ENCODE measurements at regions not wholly inside any gene's neighbourhood (a gene's known extent, or its start where the extent isn't known, plus 50 kb on each side); places are given as distances from the start of the nearest gene placed in this dataset.

GRCh38 chr12:11970155-11970520, 100.6 kb upstream of the BCL2L14 start:
- H3K36me3 ChIP-seq: no peaks in the 10 kb centered on the region
- DNase-seq: no peak
- intact Hi-C loops (cut with DNase I; ENCODE audit: low total_unique reads): no loop called here
- H3K4me1 ChIP-seq: no peaks in the 10 kb centered on the region
- TF ChIP-seq POLR2A (IDR thresholded peaks at IDR 0.05) (no peak), POLR2AphosphoS5 (IDR thresholded peaks at IDR 0.05) (no peak), EP300 (IDR thresholded peaks at IDR 0.05; ENCODE audit: low read depth) (no peak)
- TF ChIP-seq, protein P1, sequence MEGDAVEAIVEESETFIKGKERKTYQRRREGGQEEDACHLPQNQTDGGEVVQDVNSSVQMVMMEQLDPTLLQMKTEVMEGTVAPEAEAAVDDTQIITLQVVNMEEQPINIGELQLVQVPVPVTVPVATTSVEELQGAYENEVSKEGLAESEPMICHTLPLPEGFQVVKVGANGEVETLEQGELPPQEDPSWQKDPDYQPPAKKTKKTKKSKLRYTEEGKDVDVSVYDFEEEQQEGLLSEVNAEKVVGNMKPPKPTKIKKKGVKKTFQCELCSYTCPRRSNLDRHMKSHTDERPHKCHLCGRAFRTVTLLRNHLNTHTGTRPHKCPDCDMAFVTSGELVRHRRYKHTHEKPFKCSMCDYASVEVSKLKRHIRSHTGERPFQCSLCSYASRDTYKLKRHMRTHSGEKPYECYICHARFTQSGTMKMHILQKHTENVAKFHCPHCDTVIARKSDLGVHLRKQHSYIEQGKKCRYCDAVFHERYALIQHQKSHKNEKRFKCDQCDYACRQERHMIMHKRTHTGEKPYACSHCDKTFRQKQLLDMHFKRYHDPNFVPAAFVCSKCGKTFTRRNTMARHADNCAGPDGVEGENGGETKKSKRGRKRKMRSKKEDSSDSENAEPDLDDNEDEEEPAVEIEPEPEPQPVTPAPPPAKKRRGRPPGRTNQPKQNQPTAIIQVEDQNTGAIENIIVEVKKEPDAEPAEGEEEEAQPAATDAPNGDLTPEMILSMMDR (IDR thresholded peaks at IDR 0.05): no peak
- no peaks in the 10 kb centered on the region for H3K9me3 ChIP-seq
- in situ Hi-C loops (cut with MboI; ENCODE audit: low pct_ligation_motif_present in 1 of 4, low pct_unique_long_range_greater_than_20kb in 1 of 4, low sequenced_read_pairs in 3 of 4): no loop called here
- H3K4me3 ChIP-seq: no peak overlapping the region
- H3K27me3 ChIP-seq: no peaks in the 10 kb centered on the region
- H3K27ac ChIP-seq: no peak overlapping the region
- WGBS, 2 donors (ENCODE audit: low coverage in 1 of 2): 80 to 85% methylated on average over 1 to 4 of the region's 4 CpGs

DNA sequence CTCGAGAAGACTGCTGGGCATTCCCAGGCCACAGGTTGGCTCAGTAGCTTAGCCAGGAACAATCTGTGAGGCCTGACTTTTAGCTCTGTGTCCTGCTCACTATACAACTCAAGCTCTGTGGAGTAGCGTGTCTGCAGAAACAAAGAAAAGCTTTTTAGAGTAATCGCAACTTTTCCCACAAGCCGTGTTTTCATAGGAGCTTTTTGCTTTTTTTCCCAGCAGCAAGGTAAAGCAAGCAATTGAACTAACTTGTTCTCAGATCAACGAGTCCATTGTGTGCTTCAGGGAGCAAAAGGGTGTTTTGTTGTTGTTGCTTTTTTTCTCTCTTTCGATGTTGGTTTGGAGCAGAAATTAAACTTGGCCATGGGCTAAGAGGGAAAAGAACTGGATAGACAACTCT, 97.3 kb upstream of the BCL2L14 start:
- 80 to 84% methylated on average over 4 to 6 of the region's 6 CpGs for WGBS, 2 donors (ENCODE audit: low coverage in 1 of 2)
- in situ Hi-C loops (cut with MboI; ENCODE audit: low pct_ligation_motif_present in 1 of 4, low pct_unique_long_range_greater_than_20kb in 1 of 4, low sequenced_read_pairs in 3 of 4): no loop called here

GRCh38 chr12:11976005-11976404, 94.7 kb upstream of the BCL2L14 start:
- Histone ChIP-seq H3K9me3 (no peaks in the 10 kb centered on the region), H3K4me1 (no peaks in the 10 kb centered on the region), H3K27me3 (no peaks in the 10 kb centered on the region), H3K27ac (no peak overlapping the region), H3K4me3 (no peak overlapping the region), H3K36me3 (no peaks in the 10 kb centered on the region)
- in situ Hi-C loops (cut with MboI; ENCODE audit: low pct_ligation_motif_present in 1 of 4, low pct_unique_long_range_greater_than_20kb in 1 of 4, low sequenced_read_pairs in 3 of 4): no loop called here
- WGBS, 2 donors (ENCODE audit: low coverage in 1 of 2): 63 to 67% methylated on average over 4 of the region's 4 CpGs
- intact Hi-C loops (cut with DNase I; ENCODE audit: low total_unique reads): no loop called here
- no peak for TF ChIP-seq POLR2A (IDR thresholded peaks at IDR 0.05)
- TF ChIP-seq, protein P1 (IDR thresholded peaks at IDR 0.05): no peak
- no peak for TF ChIP-seq POLR2AphosphoS5 (IDR thresholded peaks at IDR 0.05)
- TF ChIP-seq EP300 (IDR thresholded peaks at IDR 0.05; ENCODE audit: low read depth): no peak
- no peak for DNase-seq

More for the DNA sequence above, 97.3 kb upstream of the BCL2L14 start:
- intact Hi-C loops (cut with DNase I; ENCODE audit: low total_unique reads): no loop called here
- Histone ChIP-seq H3K36me3 (no peaks in the 10 kb centered on the region), H3K9me3 (no peaks in the 10 kb centered on the region), H3K27ac (no peak overlapping the region), H3K4me3 (no peak overlapping the region), H3K4me1 (no peaks in the 10 kb centered on the region), H3K27me3 (no peaks in the 10 kb centered on the region)
- no peak for DNase-seq
- TF ChIP-seq POLR2A (IDR thresholded peaks at IDR 0.05) (no peak), POLR2AphosphoS5 (IDR thresholded peaks at IDR 0.05) (no peak), EP300 (IDR thresholded peaks at IDR 0.05; ENCODE audit: low read depth) (no peak)
- TF ChIP-seq, protein P1 (IDR thresholded peaks at IDR 0.05): no peak

DNA sequence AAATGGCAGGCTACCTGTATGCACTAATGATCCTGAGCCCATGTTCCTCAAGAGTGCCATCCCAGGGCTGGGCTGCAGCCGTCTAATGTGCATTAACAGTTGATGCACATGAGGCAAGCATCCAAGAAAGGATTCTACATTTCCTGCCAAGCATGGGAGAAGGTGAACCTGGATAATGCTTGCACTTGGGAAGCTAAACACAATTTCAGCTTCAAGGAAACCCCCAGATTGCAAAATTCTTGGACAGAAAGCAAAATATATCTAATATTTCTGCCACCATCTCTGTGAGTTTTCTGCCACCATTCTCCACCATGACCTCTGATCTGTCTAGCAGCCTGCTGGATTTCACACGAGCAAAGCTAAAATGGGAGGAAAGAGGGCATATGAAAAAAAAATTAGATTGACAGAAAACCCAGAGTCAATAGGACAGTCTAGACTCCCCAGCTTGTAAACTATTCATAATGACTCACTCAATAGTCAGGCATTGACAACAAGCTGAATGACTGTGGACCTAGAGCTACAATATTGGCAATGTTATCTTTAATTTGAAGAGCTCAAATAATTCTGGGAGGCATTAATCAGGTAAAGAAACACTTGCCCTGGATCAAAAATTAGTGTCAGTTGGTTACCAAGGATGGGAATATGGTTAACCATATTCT, 91.9 kb upstream of the BCL2L14 start:
- in situ Hi-C loops (cut with MboI; ENCODE audit: low pct_ligation_motif_present in 1 of 4, low pct_unique_long_range_greater_than_20kb in 1 of 4, low sequenced_read_pairs in 3 of 4): no loop called here
- intact Hi-C loops (cut with DNase I; ENCODE audit: low total_unique reads): no loop called here
- no peak for DNase-seq
- Histone ChIP-seq H3K36me3 (no peaks in the 10 kb centered on the region), H3K4me3 (no peak overlapping the region), H3K4me1 (no peaks in the 10 kb centered on the region), H3K27ac (no peak overlapping the region), H3K9me3 (no peaks in the 10 kb centered on the region), H3K27me3 (no peaks in the 10 kb centered on the region)
- 78 to 80% methylated on average over 1 to 2 of the region's 2 CpGs for WGBS, 2 donors (ENCODE audit: low coverage in 1 of 2)
- TF ChIP-seq POLR2A (IDR thresholded peaks at IDR 0.05): no peak
- no peak for TF ChIP-seq POLR2AphosphoS5 (IDR thresholded peaks at IDR 0.05)
- TF ChIP-seq, protein P1 (IDR thresholded peaks at IDR 0.05): no peak
- no peak for TF ChIP-seq EP300 (IDR thresholded peaks at IDR 0.05; ENCODE audit: low read depth)
